RWPE2 (cell line): ENCODE measurements at regions not wholly inside any gene's neighbourhood (a gene's known extent, or its start where the extent isn't known, plus 50 kb on each side); places are given as distances from the start of the nearest gene placed in this dataset.

Source experiments
- ATAC-seq: fragments of 200-7000 bp; cut with Tn5 transposase; 3 replicates; pipeline ENCODE4 v1.9.1; 2021; ENCODE audit warnings: low read depth
- DNase-seq: peaks from one replicate; pipeline ENCODE4 v3.0.0-alpha.2; 2020; ENCODE audit warnings: low spot score
- H3K27ac ChIP-seq: fragments of 450-650 bp; 2 replicates; pipeline ENCODE4 v1.5.1; 2017; ENCODE audit warnings: mild to moderate bottlenecking; ENCODE audit not compliant: poor library complexity, severe bottlenecking
- H3K27me3 ChIP-seq: fragments of 250-450 bp; sonication (Bioruptor Pico); 2 replicates; pipeline ENCODE4 v1.5.1; 2021; ENCODE audit warnings: mild to moderate bottlenecking, moderate library complexity; ENCODE audit not compliant: insufficient read depth, poor library complexity, severe bottlenecking
- H3K36me3 ChIP-seq: fragments of 250-450 bp; sonication (Bioruptor Pico); 2 replicates; pipeline ENCODE4 v1.5.1; 2020; ENCODE audit warnings: low read depth, mild to moderate bottlenecking, moderate library complexity
- H3K4me1 ChIP-seq: fragments of 250-450 bp; sonication (Bioruptor Pico); 2 replicates; pipeline ENCODE4 v1.5.1; 2021; ENCODE audit warnings: mild to moderate bottlenecking, moderate library complexity; ENCODE audit not compliant: insufficient read depth, poor library complexity, severe bottlenecking
- H3K4me3 ChIP-seq: fragments of 250-450 bp; sonication (Bioruptor Pico); 2 replicates; pipeline ENCODE4 v1.5.1; 2021; ENCODE audit warnings: mild to moderate bottlenecking, moderate library complexity; ENCODE audit not compliant: severe bottlenecking
- H3K9me3 ChIP-seq: fragments of 250-450 bp; sonication (Bioruptor Pico); 2 replicates; pipeline ENCODE4 v1.5.1; 2021; ENCODE audit warnings: mild to moderate bottlenecking, moderate library complexity; ENCODE audit not compliant: severe bottlenecking
- TF ChIP-seq, protein P1 (sequence below): fragments of 450-650 bp; IDR thresholded peaks from one replicate; pipeline ENCODE4 v1.5.1; 2017; ENCODE audit warnings: mild to moderate bottlenecking, moderate library complexity; ENCODE audit not compliant: poor library complexity, severe bottlenecking

DNA sequence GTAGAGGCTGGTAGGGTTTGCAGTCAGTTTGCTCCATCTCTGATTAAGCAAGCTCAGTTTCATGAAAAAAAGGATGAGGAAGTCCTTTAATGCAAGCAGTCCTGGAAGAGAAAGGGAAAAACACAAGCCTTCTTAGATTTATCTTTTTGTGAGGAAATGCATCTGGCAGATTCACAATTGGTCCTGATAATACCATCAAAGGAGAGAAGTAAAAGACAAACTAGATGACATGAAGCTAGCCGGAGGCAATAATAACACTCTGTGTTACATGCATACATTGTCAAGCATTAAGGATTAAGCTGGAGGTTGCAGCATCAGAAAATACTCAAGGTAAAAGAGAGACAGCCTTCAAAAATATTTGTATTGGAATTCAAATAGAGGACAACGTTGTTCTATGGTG, 356.0 kb upstream of the TEX13C start, which contains the start of gene TENM1:
TENM1 (minus strand) TSS at position 101 of the 400 bp plus-strand sequence.
- H3K9me3 ChIP-seq, result no peaks in the 10 kb centered on the region
- TF ChIP-seq, protein P1, sequence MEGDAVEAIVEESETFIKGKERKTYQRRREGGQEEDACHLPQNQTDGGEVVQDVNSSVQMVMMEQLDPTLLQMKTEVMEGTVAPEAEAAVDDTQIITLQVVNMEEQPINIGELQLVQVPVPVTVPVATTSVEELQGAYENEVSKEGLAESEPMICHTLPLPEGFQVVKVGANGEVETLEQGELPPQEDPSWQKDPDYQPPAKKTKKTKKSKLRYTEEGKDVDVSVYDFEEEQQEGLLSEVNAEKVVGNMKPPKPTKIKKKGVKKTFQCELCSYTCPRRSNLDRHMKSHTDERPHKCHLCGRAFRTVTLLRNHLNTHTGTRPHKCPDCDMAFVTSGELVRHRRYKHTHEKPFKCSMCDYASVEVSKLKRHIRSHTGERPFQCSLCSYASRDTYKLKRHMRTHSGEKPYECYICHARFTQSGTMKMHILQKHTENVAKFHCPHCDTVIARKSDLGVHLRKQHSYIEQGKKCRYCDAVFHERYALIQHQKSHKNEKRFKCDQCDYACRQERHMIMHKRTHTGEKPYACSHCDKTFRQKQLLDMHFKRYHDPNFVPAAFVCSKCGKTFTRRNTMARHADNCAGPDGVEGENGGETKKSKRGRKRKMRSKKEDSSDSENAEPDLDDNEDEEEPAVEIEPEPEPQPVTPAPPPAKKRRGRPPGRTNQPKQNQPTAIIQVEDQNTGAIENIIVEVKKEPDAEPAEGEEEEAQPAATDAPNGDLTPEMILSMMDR, result no peak
- H3K36me3 ChIP-seq, result no peaks in the 10 kb centered on the region
- no peaks in the 10 kb centered on the region for H3K27me3 ChIP-seq
- H3K4me1 ChIP-seq, result no peaks in the 10 kb centered on the region
- no peak for ATAC-seq
- H3K4me3 ChIP-seq, result no peak within 1 kb of the TSS
- no peak within 1 kb of the TSS for H3K27ac ChIP-seq
- DNase-seq, result no peak

DNA sequence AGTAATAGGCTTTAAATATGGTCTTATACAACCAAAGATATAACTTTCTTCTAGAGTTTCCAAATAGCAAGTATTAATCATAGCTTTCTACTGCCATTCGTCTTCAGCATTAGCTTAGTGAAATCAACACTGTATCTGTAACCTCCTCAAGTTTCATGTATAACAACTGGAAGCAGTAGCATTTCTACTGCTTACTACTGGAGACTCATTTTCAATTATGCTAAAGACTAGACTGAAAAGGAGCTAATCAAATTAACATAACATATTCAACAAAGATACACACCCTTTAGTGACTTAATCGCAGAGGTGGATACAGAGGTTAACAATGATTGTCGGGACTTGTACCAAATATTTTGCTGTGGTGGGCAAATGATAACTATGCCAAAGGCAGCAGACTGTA, 344.2 kb upstream of the TEX13C start:
- no peak for ATAC-seq
- no peaks in the 10 kb centered on the region for H3K36me3 ChIP-seq
- H3K9me3 ChIP-seq, result no peaks in the 10 kb centered on the region
- DNase-seq, result no peak
- TF ChIP-seq, protein P1, result no peak
- H3K27ac ChIP-seq, result no peak overlapping the region
- H3K4me3 ChIP-seq, result no peak overlapping the region
- no peaks in the 10 kb centered on the region for H3K4me1 ChIP-seq
- H3K27me3 ChIP-seq, result no peaks in the 10 kb centered on the region

DNA sequence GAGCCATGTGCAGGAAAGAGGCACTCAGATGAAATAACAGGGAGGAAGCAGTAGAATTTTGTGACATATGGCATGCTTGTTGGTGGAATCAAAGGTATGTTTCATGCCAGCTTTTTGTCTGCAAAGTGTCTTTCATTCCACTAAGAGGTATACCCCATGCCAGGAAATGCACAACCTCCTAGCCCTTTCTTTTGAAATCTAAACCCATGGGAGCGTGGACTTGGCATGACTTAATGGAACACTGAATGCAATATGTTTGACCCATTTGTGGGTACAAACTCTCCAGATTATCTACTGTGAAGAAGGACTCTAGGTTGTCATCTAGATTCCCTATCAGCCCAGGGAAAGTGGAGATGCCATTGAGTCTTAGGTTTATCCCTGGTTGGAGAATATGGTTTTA, 338.3 kb upstream of the TEX13C start:
- ATAC-seq, result no peak
- Histone ChIP-seq H3K27me3 (no peaks in the 10 kb centered on the region), H3K4me3 (no peak overlapping the region), H3K4me1 (no peaks in the 10 kb centered on the region), H3K36me3 (no peaks in the 10 kb centered on the region), H3K27ac (no peak overlapping the region), H3K9me3 (no peaks in the 10 kb centered on the region)
- DNase-seq, result no peak
- TF ChIP-seq, protein P1, result no peak

DNA sequence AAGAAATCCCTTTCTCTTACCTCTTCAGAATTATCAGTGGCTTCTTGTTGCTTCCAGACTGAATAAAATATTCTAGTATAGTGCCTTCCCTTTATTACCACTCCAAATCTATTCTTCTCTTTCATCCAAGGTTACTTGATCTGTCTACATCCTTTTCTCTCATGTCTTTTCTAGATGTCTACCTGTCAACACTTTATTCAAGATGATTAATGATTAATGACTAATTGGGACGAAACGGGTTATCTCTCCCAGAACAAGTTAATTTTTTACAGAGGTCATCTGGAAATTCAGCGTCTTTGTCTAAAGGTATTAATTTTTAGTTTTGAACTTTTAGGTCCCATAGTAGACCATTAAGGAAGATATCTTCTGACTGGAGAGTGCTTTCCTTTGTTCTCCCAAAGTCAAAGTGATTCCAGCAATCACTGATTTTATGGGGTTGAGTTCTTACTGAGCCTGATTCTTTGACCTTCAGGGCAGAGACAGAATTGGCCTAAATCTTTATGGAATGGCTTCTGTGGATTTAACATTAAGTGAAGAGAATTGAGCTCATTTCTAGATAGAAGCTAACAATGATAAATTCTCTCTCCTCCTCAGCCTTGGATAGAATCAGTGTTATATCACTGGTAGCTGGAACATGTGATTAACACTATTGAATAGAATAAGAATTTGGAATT, 335.4 kb upstream of the TEX13C start:
- Histone ChIP-seq H3K4me3 (no peak overlapping the region), H3K27me3 (no peaks in the 10 kb centered on the region), H3K36me3 (no peaks in the 10 kb centered on the region), H3K4me1 (no peaks in the 10 kb centered on the region), H3K27ac (no peak overlapping the region), H3K9me3 (no peaks in the 10 kb centered on the region)
- TF ChIP-seq, protein P1, result no peak
- no peak for DNase-seq
- ATAC-seq, result no peak

DNA sequence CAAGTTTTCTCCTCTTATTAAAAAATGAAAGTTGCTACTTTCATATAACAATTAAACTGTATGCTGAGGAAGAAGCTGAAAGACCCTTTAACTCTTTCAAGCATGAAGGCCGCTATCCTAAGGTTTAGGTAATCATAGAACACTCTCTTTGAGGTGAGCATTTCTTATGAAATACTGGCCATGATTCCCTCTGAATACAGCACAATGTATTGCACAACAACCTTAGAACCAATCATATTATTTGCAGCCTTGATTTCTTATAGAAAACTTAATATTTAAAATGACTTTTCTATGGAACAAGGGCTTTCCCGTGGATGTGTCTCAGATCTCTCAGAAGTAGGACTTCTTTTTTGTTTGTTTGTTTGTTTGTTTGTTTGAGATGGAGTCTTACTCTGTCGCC, 333.4 kb upstream of the TEX13C start:
- H3K4me1 ChIP-seq, result no peaks in the 10 kb centered on the region
- DNase-seq (no peak), ATAC-seq (no peak)
- no peaks in the 10 kb centered on the region for H3K36me3 ChIP-seq
- H3K9me3 ChIP-seq, result no peaks in the 10 kb centered on the region
- TF ChIP-seq, protein P1, result no peak
- no peaks in the 10 kb centered on the region for H3K27me3 ChIP-seq
- H3K27ac ChIP-seq, result no peak overlapping the region
- H3K4me3 ChIP-seq, result no peak overlapping the region
